ENCODE measurements at regions not wholly inside any gene's neighbourhood (a gene's known extent, or its start where the extent isn't known, plus 50 kb on each side); places are given as distances from the start of the nearest gene placed in this dataset.

- ChIA-PET POLR2A (no interaction called here), CTCF (no interaction called here)
- no peaks in the 10 kb centered on the region for H3K4me1 Mint-ChIP-seq
- no peaks in the 10 kb centered on the region for H3K27me3 Mint-ChIP-seq
- H3K36me3 Mint-ChIP-seq (ENCODE audit: low read depth) = no peaks in the 10 kb centered on the region
- no peak overlapping the region for H3K27ac Mint-ChIP-seq
- no peak for DNase-seq
- H3K4me3 Mint-ChIP-seq = no peak overlapping the region
- peaks cover 47% of the 10 kb centered on the region for H3K9me3 Mint-ChIP-seq
Observed at GRCh38 chr7:57363321-57363720, 86.7 kb upstream of the ZNF716 start.

DNA sequence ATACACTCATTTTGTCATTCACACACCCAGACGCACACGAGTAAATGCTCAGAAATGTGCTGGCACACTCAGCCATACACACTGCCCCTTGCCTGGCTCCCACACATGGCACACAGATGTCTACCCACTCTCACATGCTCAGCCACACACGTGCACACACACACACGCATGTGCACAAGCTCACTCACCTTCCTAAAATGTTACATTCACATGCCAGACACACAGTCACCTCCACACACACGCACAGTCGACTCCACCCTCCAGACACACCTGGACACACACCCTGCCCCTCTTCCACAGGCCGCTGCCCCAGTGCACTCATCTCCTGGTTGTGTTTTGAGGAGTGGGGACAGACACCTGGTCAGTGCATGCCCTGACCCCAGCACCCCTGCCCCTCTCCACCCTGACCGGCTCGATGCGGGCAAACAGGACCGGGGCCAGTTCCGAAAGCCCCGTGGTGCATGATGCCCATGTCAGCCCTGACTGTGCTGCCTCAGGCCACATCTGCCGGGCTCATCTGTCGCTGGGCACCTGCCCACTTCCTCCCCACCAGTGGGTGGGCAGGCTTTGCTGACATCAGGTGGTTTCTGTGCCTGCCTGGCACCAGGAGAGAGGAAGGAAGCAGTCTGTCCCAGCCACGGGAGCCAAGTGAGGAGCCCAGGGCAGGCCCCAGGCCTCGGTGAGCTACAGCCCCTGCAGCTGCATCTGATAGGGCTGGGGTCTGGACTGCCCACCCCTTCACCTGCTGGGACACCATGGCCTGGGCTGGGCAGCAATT, 84.9 kb upstream of the ZNF716 start:
- Mint-ChIP-seq H3K36me3 (ENCODE audit: low read depth) (no peaks in the 10 kb centered on the region), H3K9me3 (peaks cover 44% of the 10 kb centered on the region), H3K27ac (no peak overlapping the region), H3K27me3 (no peaks in the 10 kb centered on the region), H3K4me3 (no peak overlapping the region), H3K4me1 (no peaks in the 10 kb centered on the region)
- ChIA-PET POLR2A (no interaction called here), CTCF (no interaction called here)
- no peak for DNase-seq

GRCh38 chr7:57367171-57367570, 82.8 kb upstream of the ZNF716 start:
- ChIA-PET POLR2A (no interaction called here), CTCF (no interaction called here)
- no peak for DNase-seq
- no peak overlapping the region for H3K4me3 Mint-ChIP-seq
- H3K36me3 Mint-ChIP-seq (ENCODE audit: low read depth) = no peaks in the 10 kb centered on the region
- no peaks in the 10 kb centered on the region for H3K27me3 Mint-ChIP-seq
- peaks cover 47% of the 10 kb centered on the region for H3K9me3 Mint-ChIP-seq
- H3K4me1 Mint-ChIP-seq = no peaks in the 10 kb centered on the region
- H3K27ac Mint-ChIP-seq = no peak overlapping the region

DNA sequence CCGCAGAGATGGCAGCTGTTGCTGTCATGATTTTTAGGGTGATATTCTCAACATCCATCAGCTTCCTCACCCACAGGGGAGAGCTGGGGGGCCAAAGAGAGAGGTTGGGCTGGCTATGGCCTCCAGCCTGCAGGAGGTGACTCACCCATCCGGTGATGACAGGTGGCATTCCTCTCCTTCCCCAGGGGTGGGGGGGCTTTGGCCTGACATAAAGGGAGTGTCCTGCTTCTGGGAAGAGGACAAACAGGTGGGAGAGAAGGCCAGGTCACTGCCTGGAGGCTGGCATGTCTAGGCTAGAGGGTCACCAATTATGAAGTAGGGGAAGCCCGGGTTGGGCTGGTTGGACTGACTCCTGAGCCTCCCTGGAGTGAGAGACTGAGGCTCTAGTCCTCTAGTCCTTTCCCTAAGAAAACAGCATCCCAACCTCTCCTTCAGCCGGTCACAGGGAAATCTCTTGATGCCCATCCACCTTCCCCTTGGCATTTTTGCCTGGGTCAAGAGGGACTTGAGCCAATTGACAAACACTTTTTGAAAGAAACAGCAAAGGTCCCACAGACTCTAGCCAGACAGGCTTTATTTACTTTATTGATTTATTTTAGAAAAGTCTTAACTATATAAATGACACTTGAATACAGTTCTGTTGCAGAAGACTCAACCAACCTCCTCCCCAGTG, 79.8 kb upstream of the ZNF716 start:
- no peaks in the 10 kb centered on the region for H3K36me3 Mint-ChIP-seq (ENCODE audit: low read depth)
- ChIA-PET POLR2A (no interaction called here), CTCF (no interaction called here)
- no peak overlapping the region for H3K27ac Mint-ChIP-seq
- DNase-seq = no peak
- no peaks in the 10 kb centered on the region for H3K4me1 Mint-ChIP-seq
- peaks cover 53% of the 10 kb centered on the region for H3K9me3 Mint-ChIP-seq
- H3K4me3 Mint-ChIP-seq = no peak overlapping the region
- no peaks in the 10 kb centered on the region for H3K27me3 Mint-ChIP-seq

DNA sequence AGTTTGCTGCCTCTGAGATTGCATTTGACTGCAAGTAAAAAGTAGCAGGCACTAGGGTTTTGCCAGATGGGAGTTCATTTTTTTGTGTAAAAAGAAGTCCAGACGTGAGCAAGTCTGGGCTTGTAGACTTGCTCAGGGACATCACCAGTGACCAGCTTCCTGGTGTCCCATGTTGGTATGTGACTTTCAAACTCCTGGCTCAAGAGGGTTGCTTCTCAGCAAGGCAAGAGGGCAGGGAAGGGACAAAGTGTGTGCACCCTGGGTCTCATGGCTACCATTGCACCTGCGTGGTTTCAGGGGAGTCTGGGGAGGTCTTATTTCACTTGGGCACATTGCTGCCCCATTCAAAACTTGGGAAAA, 79.3 kb upstream of the ZNF716 start:
- no peaks in the 10 kb centered on the region for H3K27me3 Mint-ChIP-seq
- ChIA-PET POLR2A (no interaction called here), CTCF (no interaction called here)
- no peaks in the 10 kb centered on the region for H3K4me1 Mint-ChIP-seq
- H3K4me3 Mint-ChIP-seq = no peak overlapping the region
- H3K9me3 Mint-ChIP-seq = peaks cover 56% of the 10 kb centered on the region
- H3K27ac Mint-ChIP-seq = no peak overlapping the region
- DNase-seq = no peak
- H3K36me3 Mint-ChIP-seq (ENCODE audit: low read depth) = no peaks in the 10 kb centered on the region

- H3K9me3 Mint-ChIP-seq = peaks cover 60% of the 10 kb centered on the region
- no peaks in the 10 kb centered on the region for H3K36me3 Mint-ChIP-seq (ENCODE audit: low read depth)
- no peak for DNase-seq
- ChIA-PET POLR2A (no interaction called here), CTCF (no interaction called here)
- no peaks in the 10 kb centered on the region for H3K4me1 Mint-ChIP-seq
- no peaks in the 10 kb centered on the region for H3K27me3 Mint-ChIP-seq
- no peak overlapping the region for H3K27ac Mint-ChIP-seq
- H3K4me3 Mint-ChIP-seq = no peak overlapping the region
Observed at GRCh38 chr7:57375783-57376182, 74.2 kb upstream of the ZNF716 start.

GRCh38 chr7:57381581-57381980, 68.4 kb upstream of the ZNF716 start:
- Mint-ChIP-seq H3K4me1 (no peaks in the 10 kb centered on the region), H3K36me3 (ENCODE audit: low read depth) (peaks cover 3% of the 10 kb centered on the region), H3K27ac (no peak overlapping the region), H3K9me3 (peaks cover 39% of the 10 kb centered on the region), H3K4me3 (no peak overlapping the region), H3K27me3 (no peaks in the 10 kb centered on the region)
- CTCF ChIA-PET = no interaction called here
- POLR2A ChIA-PET = no interaction called here
- no peak for DNase-seq

- ChIA-PET CTCF (no interaction called here), POLR2A (no interaction called here)
- Mint-ChIP-seq H3K27me3 (no peaks in the 10 kb centered on the region), H3K9me3 (peaks cover 40% of the 10 kb centered on the region), H3K36me3 (ENCODE audit: low read depth) (peaks cover 3% of the 10 kb centered on the region), H3K27ac (no peak overlapping the region), H3K4me1 (no peaks in the 10 kb centered on the region), H3K4me3 (no peak overlapping the region)
- DNase-seq = no peak
Observed at GRCh38 chr7:57384380-57384779, 65.6 kb upstream of the ZNF716 start.

GRCh38 chr7:57385668-57386067, 64.3 kb upstream of the ZNF716 start:
- no peak overlapping the region for H3K27ac Mint-ChIP-seq

DNA sequence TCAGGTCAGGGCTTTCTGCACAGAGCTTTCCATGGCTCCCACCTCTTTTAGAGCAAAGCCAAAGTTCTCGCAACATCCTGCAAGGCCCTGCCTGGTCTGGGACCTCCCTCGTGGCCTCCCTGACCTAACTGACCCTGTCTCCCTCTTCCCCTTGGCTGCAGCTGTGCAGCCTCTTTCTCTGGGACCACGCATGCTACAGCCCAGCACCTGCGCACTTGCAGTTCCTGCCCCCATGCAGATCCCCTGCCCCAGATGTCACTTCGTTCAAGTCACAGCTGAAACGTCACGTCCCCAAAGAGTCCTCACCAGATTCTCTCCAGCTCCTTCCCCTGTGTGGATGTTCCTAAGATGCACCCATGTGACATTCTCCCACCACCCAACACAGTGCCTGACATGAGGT, 61.2 kb upstream of the ZNF716 start:
- Mint-ChIP-seq H3K27ac (no peak overlapping the region), H3K27me3 (no peaks in the 10 kb centered on the region), H3K9me3 (peaks cover 38% of the 10 kb centered on the region), H3K36me3 (ENCODE audit: low read depth) (no peaks in the 10 kb centered on the region), H3K4me1 (no peaks in the 10 kb centered on the region), H3K4me3 (no peak overlapping the region)
- no peak for DNase-seq
- ChIA-PET POLR2A (no interaction called here), CTCF (no interaction called here)

More at GRCh38 chr7:57385668-57386067, 64.3 kb upstream of the ZNF716 start:
- DNase-seq = no peak
- H3K9me3 Mint-ChIP-seq = peaks cover 42% of the 10 kb centered on the region
- H3K4me3 Mint-ChIP-seq = no peak overlapping the region
- ChIA-PET POLR2A (no interaction called here), CTCF (no interaction called here)
- no peaks in the 10 kb centered on the region for H3K27me3 Mint-ChIP-seq
- H3K4me1 Mint-ChIP-seq = no peaks in the 10 kb centered on the region
- H3K36me3 Mint-ChIP-seq (ENCODE audit: low read depth) = peaks cover 3% of the 10 kb centered on the region

DNA sequence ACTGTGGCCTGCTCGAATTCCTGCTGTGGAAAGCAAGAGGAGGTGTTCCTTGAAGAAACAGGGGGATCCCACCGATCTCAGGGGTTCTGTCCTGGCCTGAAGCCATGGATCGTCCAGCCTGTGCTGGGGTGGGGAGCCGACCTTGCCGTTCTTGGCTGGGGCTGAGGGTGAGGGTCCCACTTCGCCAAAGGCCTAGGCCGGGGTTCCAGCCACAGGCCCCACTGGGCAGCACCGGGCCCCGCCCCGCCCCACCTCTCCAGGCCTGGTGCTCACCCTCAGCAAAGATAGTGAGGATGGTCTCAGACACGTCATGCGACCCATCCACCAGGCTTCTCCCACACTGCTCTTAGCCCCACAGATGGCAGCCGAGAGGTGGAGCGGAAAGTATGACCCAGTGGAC, 51.4 kb upstream of the ZNF716 start:
- Mint-ChIP-seq H3K27ac (no peak overlapping the region), H3K4me1 (no peaks in the 10 kb centered on the region), H3K9me3 (peaks cover 24% of the 10 kb centered on the region), H3K36me3 (ENCODE audit: low read depth) (no peaks in the 10 kb centered on the region), H3K27me3 (no peaks in the 10 kb centered on the region), H3K4me3 (no peak overlapping the region)
- no peak for DNase-seq
- ChIA-PET CTCF (no interaction called here), POLR2A (interaction anchor here (0.6 kb wide), 1 partner anchor 22 kb away, joined by 4 read pairs; no protein-coding TSS in a partner anchor)

DNA sequence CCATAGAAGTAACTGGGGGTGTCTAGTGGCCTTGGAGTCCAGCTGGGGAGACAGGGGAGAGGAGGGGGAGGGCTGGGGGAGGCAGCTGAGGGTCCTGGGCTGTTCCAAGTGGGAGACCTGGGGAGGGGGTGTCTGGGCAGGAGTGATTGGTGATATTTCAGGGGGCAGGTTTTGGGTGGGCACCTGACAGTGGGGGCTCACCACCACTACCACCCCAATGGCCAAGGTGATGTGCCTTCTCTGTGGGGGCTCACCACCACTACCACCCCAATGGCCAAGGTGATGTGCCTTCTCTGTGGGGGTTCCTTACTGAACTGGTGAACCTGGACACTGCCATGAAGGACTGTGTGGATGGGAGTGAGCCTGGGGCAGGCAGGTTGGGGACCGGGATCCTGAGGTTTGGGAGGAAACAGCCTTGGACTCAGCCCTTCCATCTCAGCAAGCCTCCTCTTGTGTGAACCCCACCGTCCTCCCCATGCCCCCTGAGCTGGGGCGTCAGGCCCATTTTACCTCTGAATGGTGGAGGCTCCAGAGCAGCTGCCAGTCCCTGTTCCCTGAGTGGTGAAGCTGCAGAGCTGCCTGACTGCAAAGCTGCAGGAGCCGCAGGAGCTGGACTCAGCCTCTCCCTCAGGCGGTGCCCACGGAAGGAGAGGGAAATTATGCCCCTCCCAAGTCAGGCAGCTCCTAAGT, 50.6 kb upstream of the ZNF716 start:
- Mint-ChIP-seq H3K27me3 (no peaks in the 10 kb centered on the region), H3K9me3 (peaks cover 26% of the 10 kb centered on the region), H3K36me3 (ENCODE audit: low read depth) (peaks cover 3% of the 10 kb centered on the region), H3K4me1 (no peaks in the 10 kb centered on the region), H3K27ac (no peak overlapping the region), H3K4me3 (no peak overlapping the region)
- no peak for DNase-seq
- POLR2A ChIA-PET = no interaction called here
- CTCF ChIA-PET = no interaction called here

DNA sequence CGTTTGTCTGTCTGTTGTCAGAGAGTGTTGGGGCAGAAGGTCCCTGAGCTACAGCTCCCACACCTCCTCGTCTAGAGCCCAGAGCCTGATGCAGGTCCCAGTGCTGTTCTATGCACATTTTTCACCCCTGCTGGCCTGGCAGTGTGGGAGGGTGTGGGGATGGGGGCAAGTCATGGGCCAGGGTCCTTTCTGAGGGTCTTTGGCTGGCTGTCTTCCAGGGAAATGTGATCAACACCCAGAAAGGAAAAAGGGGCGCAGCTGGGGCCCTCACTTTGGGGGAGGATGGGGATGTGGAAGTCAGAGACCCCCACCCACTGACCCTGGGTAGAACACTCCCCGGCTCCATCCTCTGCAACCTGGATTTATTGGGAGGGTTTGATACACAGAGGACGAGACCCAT, 50.0 kb upstream of the ZNF716 start:
- peaks cover 3% of the 10 kb centered on the region for H3K36me3 Mint-ChIP-seq (ENCODE audit: low read depth)
- H3K27ac Mint-ChIP-seq = no peak overlapping the region
- H3K4me1 Mint-ChIP-seq = no peaks in the 10 kb centered on the region
- DNase-seq = no peak
- ChIA-PET CTCF (no interaction called here), POLR2A (no interaction called here)
- H3K27me3 Mint-ChIP-seq = no peaks in the 10 kb centered on the region
- peaks cover 22% of the 10 kb centered on the region for H3K9me3 Mint-ChIP-seq
- H3K4me3 Mint-ChIP-seq = no peak overlapping the region
